ENCODE measurements at regions not wholly inside any gene's neighbourhood (a gene's known extent, or its start where the extent isn't known, plus 50 kb on each side); places are given as distances from the start of the nearest gene placed in this dataset.

- TF ChIP-seq POLR2A (IDR thresholded peaks at IDR 0.05; ENCODE audit: low read depth, low read length) (no peak), POU2F2 (IDR thresholded peaks at IDR 0.05; ENCODE audit: low read depth, low read length) (no peak), TAF1 (IDR thresholded peaks at IDR 0.05; ENCODE audit: low read depth, low read length) (no peak), POLR2AphosphoS5 (IDR thresholded peaks at IDR 0.05; ENCODE audit: low read depth, low read length) (no peak), SPI1 (IDR thresholded peaks at IDR 0.05; ENCODE audit: low read depth, low read length) (no peak)
Measured at GRCh38 chr2:220120041-220120440, 492.6 kb downstream of the SLC4A3 start.
